Large intestine (tissue), 3 donors: ENCODE measurements at regions not wholly inside any gene's neighbourhood (a gene's known extent, or its start where the extent isn't known, plus 50 kb on each side); places are given as distances from the start of the nearest gene placed in this dataset.
"Not testable (repeated sequence)": the region's sequence is repeated elsewhere in the genome, so short reads cannot be mapped to it uniquely, and the experiment has no call there.

Experiments used
- DNase-seq, 2 donors: peaks; one replicate each; pipeline versions ENCODE4 v3.0.0 to v3.0.0-alpha.2; 2013
- H3K27ac ChIP-seq: one replicate; pipeline ENCODE4 v1.5.1; 2013; ENCODE audit warnings: low read length
- H3K27me3 ChIP-seq: 2 replicates; pipeline ENCODE4 v1.6.1; 2013; ENCODE audit warnings: low read length; ENCODE audit not compliant: control insufficient read depth, insufficient read depth
- H3K36me3 ChIP-seq: 2 replicates; pipeline ENCODE4 v1.6.1; 2013; ENCODE audit warnings: low read length; ENCODE audit not compliant: control insufficient read depth, insufficient read depth
- H3K4me1 ChIP-seq: one replicate; pipeline ENCODE4 v1.6.1; 2013; ENCODE audit warnings: low read length; ENCODE audit not compliant: control insufficient read depth, insufficient read depth
- H3K4me3 ChIP-seq: one replicate; pipeline ENCODE4 v1.5.1; 2013; ENCODE audit warnings: low read length
- H3K9me3 ChIP-seq: one replicate; pipeline ENCODE4 v1.6.1; 2013; ENCODE audit warnings: mild to moderate bottlenecking, low read depth, low read length, moderate library complexity; ENCODE audit not compliant: control insufficient read depth
- WGBS: methylation state at CpG from one replicate; pipeline ENCODE4 v1.1.5; 2013; ENCODE audit warnings: low lambda C conversion rate; ENCODE audit not compliant: insufficient coverage; 5-methylcytosine and 5-hydroxymethylcytosine counted together

DNA sequence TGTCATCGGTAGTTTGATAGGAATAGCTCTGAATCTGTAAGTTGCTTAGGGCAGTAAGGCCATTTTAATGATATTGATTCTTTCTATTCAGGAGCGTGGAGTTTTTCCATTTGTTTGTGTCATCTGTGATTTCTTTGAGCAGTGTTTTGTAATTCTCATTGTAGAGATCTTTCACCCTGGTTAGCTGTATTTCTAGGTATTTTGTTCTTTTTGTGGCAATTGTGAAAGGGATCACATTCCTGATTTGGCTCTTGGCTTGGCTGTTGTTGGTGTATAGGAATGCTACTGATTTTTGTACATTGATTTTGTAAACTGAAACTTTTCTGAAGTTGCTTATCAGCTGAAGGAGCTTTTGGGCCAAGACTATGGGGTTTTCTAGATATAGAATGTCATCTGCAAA lies 115.7 kb upstream of the NR3C1 start:
- not testable (repeated sequence) for DNase-seq, H3K4me1 ChIP-seq, H3K36me3 ChIP-seq, H3K9me3 ChIP-seq, H3K4me3 ChIP-seq, H3K27ac ChIP-seq, H3K27me3 ChIP-seq
- 100% methylated on average over 1 of the region's 2 CpGs for WGBS

DNA sequence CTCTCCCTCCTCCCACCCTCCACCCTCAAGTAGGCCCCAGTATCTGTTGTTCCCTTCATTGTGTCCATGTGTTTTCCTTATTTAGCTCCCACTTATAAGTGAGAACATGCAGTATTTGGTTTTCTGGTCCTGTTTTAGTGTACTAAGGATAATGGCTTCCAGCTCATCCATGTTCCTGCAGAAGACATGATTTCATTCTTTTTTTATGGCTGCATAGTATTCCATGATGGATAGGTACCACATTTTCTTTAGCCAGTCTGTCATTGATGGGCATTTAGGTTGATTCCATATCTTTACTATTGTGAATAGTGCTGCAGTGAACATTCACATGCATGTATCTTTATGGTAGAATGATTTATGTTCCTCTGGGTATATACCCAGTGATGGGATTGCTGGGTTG lies 114.3 kb upstream of the NR3C1 start:
- H3K27me3 ChIP-seq, H3K27ac ChIP-seq, DNase-seq, H3K9me3 ChIP-seq, H3K4me3 ChIP-seq, H3K36me3 ChIP-seq, H3K4me1 ChIP-seq: not testable (repeated sequence)

DNA sequence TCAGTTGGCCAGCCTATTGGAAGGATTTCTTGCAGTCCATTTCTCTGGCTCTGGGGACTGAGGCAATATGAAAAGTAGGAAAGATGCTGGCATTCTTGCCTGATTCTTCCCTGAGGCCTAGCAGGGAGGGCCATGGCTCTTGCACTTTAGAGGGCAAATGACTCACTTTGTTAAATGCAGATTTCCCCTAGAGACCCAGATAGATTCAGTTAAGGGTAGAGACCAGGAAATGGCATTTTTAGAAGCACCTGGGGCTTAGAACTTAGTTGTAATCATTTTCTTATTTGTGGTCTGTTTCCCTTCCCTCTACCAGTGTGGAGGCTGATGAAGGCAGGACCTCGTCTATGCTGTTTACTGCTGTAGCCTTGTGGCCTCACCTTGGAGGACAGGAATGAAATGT lies 112.8 kb upstream of the NR3C1 start:
- no peaks in the 10 kb centered on the region for H3K4me1 ChIP-seq
- H3K4me3 ChIP-seq, result no peak overlapping the region
- H3K27me3 ChIP-seq, result no peaks in the 10 kb centered on the region
- no peak overlapping the region for H3K27ac ChIP-seq
- H3K36me3 ChIP-seq, result no peaks in the 10 kb centered on the region
- DNase-seq, result no peak
- no peaks in the 10 kb centered on the region for H3K9me3 ChIP-seq
- WGBS, result no CpG with 5 or more reads among the region's 1 CpG

DNA sequence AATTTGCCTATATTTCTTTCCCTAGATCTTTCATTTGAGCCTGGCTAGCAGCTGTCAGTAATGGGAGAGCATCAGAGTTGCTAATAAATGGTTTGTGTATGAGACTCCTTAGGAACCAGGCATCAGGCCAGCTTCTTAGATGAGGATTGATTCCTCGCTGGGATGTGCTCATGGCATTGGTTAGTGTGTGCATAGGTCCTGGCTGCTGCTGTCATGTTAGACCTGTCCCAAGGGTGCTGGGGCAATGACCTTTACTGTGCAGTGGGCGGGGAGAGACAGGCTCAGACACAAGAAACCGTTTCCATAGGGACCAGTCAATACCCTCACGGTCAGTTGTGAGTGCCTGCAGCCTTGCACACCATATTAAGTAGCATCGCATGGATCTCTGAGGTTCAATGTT lies 112.3 kb upstream of the NR3C1 start:
- Histone ChIP-seq H3K4me1 (no peaks in the 10 kb centered on the region), H3K9me3 (no peaks in the 10 kb centered on the region), H3K36me3 (no peaks in the 10 kb centered on the region), H3K4me3 (no peak overlapping the region), H3K27me3 (no peaks in the 10 kb centered on the region), H3K27ac (no peak overlapping the region)
- WGBS, result no CpG with 5 or more reads among the region's 5 CpGs
- DNase-seq, result peak in 1 of 2 donors; percentile 20

DNA sequence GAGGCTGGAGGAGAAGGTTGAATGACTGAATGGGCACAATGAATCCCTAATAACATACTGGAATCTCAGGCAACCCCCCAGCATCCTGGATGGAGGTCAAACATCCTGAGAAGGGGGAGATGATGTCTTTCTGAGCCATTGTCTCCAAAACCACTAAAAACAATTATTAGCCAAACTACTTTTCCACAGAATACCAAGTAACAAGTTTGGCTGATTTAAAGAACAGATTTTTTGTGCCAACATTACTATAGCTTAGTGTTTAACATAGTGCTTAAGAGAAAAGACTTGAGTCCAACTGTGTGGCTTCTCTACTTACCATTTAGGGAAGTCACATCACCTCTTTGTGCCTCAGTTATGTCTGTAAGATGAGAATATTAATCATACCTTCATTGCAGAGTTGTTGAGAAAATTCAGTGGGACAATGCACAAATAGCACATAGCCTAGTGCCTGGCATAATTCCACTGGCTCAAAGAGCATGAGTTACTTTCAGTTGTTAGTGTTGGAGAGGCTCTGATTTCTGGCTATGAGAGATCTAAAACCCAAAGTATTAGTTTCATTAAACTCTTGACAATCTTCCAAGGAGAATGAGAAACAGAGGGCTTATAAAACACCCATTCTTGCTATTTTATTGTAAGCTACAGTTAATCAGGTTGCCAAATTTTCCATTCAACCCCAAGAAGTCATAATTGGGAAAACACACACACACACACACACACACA lies 111.3 kb upstream of the NR3C1 start:
- Histone ChIP-seq H3K36me3 (no peaks in the 10 kb centered on the region), H3K27ac (no peak overlapping the region), H3K9me3 (no peaks in the 10 kb centered on the region), H3K27me3 (no peaks in the 10 kb centered on the region), H3K4me1 (no peaks in the 10 kb centered on the region), H3K4me3 (no peak overlapping the region)
- DNase-seq, result no peak

DNA sequence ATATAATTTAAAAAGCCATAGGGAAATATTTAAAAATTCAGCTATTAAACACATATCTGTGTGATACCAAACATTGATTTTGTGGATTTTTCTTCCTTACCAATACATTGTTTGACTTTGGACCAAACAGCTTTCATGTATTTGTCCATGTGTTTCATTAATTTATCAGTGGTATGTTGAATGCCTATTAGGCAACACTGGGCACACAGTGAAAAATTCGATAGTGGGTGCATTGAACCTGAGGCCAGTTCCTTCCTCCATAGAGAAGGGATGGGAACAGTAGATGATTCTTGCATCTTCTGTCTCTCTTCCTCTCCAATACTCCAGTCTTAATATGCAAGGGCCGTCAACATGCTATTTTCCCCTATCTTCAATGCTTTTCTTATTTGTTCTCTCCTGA lies 110.2 kb upstream of the NR3C1 start:
- Histone ChIP-seq H3K27ac (no peak overlapping the region), H3K4me3 (no peak overlapping the region), H3K27me3 (no peaks in the 10 kb centered on the region), H3K36me3 (no peaks in the 10 kb centered on the region), H3K4me1 (no peaks in the 10 kb centered on the region), H3K9me3 (no peaks in the 10 kb centered on the region)
- WGBS, result 100% methylated on average over 1 of the region's 2 CpGs
- DNase-seq, result no peak

DNA sequence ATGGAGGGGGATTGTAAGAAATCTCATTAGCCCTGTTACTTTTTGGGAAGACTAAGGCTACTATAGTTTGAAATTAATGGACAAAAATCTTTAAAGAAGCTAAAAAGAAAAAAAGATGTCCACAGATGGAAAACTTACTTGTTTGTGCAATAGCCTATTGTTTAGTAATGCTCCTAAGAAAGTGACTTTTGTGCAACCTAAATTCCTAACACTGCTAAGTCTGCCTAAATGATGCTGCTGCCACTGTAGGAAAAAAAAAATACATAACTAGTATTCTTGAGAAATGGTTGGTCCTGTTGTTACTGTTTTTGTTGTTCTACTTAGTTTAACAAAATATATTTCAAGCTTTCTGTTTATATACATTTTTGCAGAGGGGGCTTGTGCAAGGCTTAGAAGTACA lies 108.2 kb upstream of the NR3C1 start:
- H3K27ac ChIP-seq, result no peak overlapping the region
- H3K4me1 ChIP-seq, result peaks cover 8% of the 10 kb centered on the region
- no peaks in the 10 kb centered on the region for H3K9me3 ChIP-seq
- no peaks in the 10 kb centered on the region for H3K36me3 ChIP-seq
- DNase-seq, result no peak
- no peak overlapping the region for H3K4me3 ChIP-seq
- no peaks in the 10 kb centered on the region for H3K27me3 ChIP-seq

DNA sequence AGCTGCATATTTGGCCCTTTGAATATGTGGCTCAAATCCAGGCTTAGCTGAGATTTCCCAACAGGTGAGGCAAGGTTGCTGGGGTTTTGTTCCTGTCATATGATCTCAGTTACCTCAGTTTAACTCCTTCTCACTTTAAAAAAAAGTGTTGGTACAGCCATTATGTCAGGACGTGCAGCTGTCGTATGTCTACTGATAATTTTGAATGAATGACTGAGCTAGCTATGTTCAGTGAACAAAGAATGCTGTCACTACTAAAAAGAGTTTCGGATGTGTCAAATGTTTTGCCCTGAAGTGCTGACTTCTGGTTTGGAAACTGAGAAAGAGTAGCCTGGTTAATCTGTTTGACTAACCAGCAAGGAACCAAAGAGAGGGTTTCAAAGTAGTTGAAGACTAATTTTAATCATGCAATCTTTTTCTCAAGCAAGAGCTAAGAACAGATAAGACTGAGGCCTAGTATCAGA lies 106.3 kb upstream of the NR3C1 start:
- no CpG with 5 or more reads among the region's 3 CpGs for WGBS
- Histone ChIP-seq H3K27ac (no peak overlapping the region), H3K36me3 (no peaks in the 10 kb centered on the region), H3K4me1 (peaks cover 16% of the 10 kb centered on the region), H3K4me3 (no peak overlapping the region), H3K9me3 (no peaks in the 10 kb centered on the region), H3K27me3 (no peaks in the 10 kb centered on the region)
- no peak for DNase-seq

DNA sequence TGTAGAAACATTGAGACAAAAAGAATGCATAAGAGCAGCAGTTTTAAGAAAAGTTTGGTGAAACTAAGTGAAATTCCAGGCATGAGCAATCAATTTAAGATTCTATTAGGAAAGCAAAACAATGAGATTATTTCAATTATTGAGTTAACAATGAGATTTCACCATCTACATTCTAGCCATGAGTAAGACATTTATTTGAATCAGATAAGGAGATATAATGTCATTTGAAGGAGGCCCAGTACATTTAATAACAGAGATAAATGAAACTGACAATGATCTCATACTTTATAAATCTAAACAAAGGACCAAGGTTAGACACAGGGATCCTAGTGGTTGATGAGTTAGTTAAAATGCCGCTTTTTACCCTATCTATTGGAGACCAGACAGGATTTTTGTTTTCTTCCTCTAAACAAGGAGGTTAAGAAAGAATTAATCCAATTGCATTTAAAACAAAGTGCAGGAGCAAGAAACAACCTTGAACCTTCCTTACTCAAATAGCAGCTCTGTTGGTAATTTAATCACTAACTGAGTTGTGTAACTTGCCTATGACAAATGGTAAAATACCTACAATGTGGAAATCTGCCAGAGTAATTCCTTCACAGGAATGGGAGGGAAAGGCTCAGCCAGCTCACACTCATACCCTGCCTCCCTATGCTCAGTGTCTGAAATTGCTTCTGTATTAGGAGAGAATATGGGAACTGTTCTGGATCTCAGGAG lies 103.5 kb upstream of the NR3C1 start:
- H3K27ac ChIP-seq, result peak overlapping the region; percentile 60
- DNase-seq, result peak; percentile 78 to 85
- H3K9me3 ChIP-seq, result no peaks in the 10 kb centered on the region
- peaks cover 16% of the 10 kb centered on the region for H3K4me1 ChIP-seq
- H3K36me3 ChIP-seq, result no peaks in the 10 kb centered on the region
- no peaks in the 10 kb centered on the region for H3K27me3 ChIP-seq
- 50% methylated on average over 1 of the region's 1 CpG for WGBS
- H3K4me3 ChIP-seq, result no peak overlapping the region

DNA sequence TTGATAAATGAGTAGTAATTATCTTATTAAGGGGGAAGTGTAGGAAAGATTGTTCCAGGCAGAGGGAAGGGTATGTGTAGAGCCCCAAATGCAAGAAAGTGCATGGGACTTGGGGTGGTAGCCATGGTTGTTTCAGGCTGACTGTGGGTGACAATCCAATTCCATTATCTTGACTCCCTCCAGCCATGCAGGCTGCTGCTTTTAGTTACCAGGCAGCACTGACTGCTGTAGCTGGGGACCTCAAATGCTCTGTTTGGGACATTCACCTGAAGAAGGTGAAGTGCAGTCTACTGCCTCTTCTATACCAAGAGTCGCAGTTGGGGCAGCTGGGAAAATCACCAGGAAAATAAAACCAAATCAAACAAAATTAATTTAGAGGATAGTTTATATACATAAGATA lies 102.4 kb upstream of the NR3C1 start:
- Histone ChIP-seq H3K27me3 (no peaks in the 10 kb centered on the region), H3K4me1 (peaks cover 22% of the 10 kb centered on the region), H3K27ac (no peak overlapping the region), H3K36me3 (no peaks in the 10 kb centered on the region), H3K4me3 (no peak overlapping the region), H3K9me3 (no peaks in the 10 kb centered on the region)
- DNase-seq, result no peak
- 100% methylated on average over 1 of the region's 1 CpG for WGBS

DNA sequence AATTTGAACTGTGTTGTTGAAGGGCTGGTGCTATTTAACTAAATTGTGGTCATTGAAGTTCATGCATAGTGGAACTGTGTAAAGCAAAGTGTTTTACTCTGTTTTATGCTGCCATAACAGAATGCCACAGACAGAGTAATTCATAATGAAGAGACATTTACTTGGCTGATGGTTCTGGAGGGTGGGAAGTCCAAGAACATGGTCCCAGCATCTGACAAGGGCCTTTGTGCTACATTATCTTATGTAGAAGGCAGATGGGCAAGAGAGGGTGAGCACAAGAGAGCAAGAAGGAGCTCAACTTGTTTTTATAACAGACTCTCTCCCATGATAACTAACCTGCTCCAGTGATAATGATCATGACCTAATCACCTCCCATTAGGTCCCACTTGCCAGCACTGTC lies 101.9 kb upstream of the NR3C1 start:
- Histone ChIP-seq H3K27me3 (no peaks in the 10 kb centered on the region), H3K4me1 (peaks cover 24% of the 10 kb centered on the region), H3K9me3 (no peaks in the 10 kb centered on the region), H3K36me3 (no peaks in the 10 kb centered on the region), H3K4me3 (no peak overlapping the region), H3K27ac (no peak overlapping the region)
- DNase-seq, result no peak
